Left cardiac atrium (tissue), 4 donors: ENCODE measurements at regions not wholly inside any gene's neighbourhood (a gene's known extent, or its start where the extent isn't known, plus 50 kb on each side); places are given as distances from the start of the nearest gene placed in this dataset.

Source experiments
- ATAC-seq, 2 donors: fragments of 200-7000 bp; cut with Tn5 transposase; one replicate each; pipeline ENCODE4 v1.9.1; 2020; ENCODE audit warnings: mild to moderate bottlenecking in 2 of 2, moderate library complexity in 2 of 2
- DNase-seq: peaks from one replicate; pipeline ENCODE4 v3.0.0-alpha.2; 2020
- intact Hi-C, 2 donors: fragments of 100-400 bp; cut with DNase I; formaldehyde crosslinking; loops; one replicate each; pipeline versions ENCODE4 v1.14.1 to v1.15.1; 2022 to 2023
- donor health status: DM: no; HTN: yes; CAD: no.
- donor health status: DM: no; HTN: yes; CAD: no; lungs with severe emphysema.
- donor health status: DM: yes; HTN: yes; CAD: no.
- donor health status: Dilated cardiomyopathy.

- intact Hi-C loops: no loop called here
- no peak for ATAC-seq
- DNase-seq: no peak
Observed at GRCh38 chr12:85559536-85559935, 276.7 kb downstream of the RASSF9 start.

DNA sequence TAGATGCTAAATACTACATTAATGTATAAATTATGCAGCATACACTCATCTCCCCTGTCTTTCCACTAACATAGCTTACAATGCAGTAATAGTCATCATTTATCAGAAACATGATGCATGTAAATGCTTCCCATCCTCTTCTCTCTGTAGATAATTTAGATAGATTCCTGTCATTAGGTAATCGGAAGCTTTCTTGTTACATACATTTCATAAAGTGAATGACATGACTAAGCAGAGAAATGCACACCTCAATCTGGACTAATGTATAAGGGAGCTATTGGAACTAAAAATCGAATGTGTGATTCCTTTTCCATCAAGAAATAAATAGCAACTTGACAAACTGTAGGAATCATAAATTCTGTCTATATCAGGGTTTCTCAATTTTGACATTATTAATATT, 273.4 kb downstream of the RASSF9 start:
- DNase-seq: no peak

DNA sequence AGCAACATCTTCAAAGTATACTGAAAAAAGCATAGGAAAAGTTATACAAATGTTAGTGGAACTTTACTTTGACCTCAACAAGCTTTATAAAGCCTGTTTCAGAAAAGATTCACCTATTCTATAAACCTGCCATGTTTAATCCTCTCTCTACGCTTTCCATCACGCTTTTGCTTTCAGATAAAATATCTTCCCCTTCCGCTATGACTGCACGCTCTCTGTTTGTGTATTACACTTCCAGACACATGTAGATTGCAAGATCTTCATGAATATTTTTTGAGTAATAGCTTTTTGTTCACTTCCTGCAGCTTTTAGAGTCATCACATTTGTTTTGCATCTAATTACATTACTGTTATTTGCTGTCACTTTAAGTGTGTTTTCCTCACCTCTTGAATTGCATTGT, 271.4 kb downstream of the RASSF9 start:
- intact Hi-C loops: no loop called here
- ATAC-seq (no peak), DNase-seq (no peak)

More for the DNA sequence above, 273.4 kb downstream of the RASSF9 start:
- intact Hi-C loops: no loop called here
- ATAC-seq: no peak

DNA sequence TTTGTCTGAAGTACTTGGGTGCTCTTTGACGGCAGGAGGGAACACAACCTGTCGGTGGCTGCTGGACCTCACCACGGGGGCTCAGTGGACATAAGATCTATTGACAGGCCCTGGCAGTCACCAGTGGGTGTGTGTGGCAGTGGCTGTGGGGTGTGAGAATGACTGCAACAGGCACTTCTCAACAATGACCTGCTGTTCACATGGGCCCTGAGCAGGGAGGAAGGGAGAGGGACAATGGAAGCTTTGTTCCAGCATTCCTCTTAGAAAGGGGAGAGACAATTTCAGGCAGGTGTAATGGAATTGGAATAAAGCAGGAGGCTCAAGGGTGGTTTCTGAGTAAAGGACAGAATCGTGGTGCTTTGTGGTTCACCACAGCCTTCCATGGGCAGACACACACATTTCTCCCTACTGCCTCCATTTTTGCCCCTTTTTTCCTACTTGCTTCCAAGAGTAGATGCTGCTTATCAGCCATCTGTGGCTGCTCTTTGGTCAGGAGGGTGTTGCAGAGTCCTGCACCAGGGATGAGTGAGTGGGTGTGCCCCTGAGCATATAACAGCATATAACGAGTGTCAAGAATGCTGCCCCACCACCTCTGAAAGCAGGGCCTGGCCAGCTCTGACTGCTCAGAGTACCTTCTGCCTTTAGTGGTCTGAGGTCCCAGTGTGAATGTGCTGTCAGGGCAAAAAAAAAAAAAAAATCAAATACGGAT, 267.7 kb downstream of the RASSF9 start:
- DNase-seq: no peak
- intact Hi-C loops: no loop called here
- ATAC-seq: no peak

GRCh38 chr12:85569261-85569660, 266.9 kb downstream of the RASSF9 start:
- intact Hi-C loops: no loop called here
- ATAC-seq (no peak), DNase-seq (no peak)

GRCh38 chr12:85572956-85573355, 263.3 kb downstream of the RASSF9 start:
- DNase-seq (no peak), ATAC-seq (no peak)
- intact Hi-C loops: loop anchor here in 1 of 2 donors (10.0 kb wide), 1 partner anchor 292 kb away; no protein-coding TSS in a partner anchor

- ATAC-seq: no peak
- intact Hi-C loops: loop anchor here in 1 of 2 donors (10.0 kb wide), 1 partner anchor 291 kb away; no protein-coding TSS in a partner anchor
- no peak for DNase-seq
Observed at GRCh38 chr12:85573635-85574214, 262.5 kb downstream of the RASSF9 start.

DNA sequence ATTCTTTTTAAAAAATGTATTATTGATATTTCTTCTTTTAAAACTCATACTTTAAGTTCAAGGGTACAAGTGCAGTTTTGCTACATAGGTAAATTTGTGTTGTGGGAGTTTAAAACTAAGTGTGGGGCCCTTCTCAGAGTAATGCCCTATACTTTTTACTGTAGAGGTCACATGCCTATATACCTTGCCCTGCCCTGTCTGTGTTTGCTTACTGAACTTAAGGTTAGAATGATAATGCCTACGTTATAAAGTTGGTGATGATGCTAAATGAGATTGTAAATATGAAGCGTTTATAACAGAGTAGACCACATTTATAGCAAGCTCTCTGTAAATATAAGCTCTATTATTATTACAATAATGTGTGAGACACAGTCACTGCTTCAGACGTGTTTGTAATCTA, 261.9 kb downstream of the RASSF9 start:
- DNase-seq: no peak
- no peak for ATAC-seq
- intact Hi-C loops: loop anchor here in 1 of 2 donors (10.0 kb wide), 1 partner anchor 291 kb away; no protein-coding TSS in a partner anchor

DNA sequence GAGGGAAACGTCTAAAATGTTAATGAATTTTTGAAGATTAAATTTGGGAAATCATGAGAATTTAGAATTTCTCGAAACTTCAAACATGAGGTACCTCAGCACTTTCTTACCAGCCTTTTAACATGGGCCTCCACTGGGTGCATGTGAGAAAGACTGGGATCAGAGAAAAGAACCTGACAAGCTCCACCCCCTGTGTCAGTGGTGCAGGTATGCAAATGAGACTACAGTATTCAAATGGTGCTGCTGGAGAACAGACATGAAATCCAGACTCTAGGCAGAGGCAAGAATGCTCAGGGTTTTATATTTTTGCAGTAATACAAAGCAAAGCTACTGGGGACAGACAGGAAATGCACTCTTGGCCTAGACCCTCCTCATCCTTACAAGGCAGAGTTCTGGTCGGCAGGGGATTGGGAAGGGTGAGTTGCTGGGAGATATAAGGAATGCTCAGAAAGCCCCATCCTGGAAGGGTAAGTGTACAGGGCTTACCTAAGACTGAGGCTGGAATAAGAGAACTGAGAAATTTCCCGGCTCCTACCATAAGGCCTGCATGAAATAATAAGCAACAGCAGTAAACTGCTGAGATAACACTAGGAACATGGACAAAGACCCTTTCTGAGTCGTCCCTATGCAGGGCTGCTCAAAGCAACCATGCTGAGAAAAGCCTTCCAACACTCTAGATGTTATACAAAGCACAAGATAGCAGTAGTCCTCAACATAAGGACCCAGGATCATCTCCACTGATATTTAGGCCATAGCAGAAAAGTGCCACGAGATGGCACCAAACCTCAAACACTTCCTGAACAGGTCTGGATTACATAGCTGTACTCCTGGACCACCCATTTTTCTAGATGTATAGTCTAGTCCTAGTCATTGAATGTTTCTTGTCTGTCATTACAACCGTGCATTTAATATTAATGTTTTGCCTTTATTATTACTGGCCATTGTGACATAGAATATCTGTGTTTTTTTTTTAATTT, 260.8 kb downstream of the RASSF9 start:
- ATAC-seq: peak; percentile 71 to 77
- DNase-seq: peak; percentile 39
- intact Hi-C loops: loop anchor here (5.0 to 10.0 kb wide), 2 partner anchors 289 to 292 kb away; no protein-coding TSS in a partner anchor

DNA sequence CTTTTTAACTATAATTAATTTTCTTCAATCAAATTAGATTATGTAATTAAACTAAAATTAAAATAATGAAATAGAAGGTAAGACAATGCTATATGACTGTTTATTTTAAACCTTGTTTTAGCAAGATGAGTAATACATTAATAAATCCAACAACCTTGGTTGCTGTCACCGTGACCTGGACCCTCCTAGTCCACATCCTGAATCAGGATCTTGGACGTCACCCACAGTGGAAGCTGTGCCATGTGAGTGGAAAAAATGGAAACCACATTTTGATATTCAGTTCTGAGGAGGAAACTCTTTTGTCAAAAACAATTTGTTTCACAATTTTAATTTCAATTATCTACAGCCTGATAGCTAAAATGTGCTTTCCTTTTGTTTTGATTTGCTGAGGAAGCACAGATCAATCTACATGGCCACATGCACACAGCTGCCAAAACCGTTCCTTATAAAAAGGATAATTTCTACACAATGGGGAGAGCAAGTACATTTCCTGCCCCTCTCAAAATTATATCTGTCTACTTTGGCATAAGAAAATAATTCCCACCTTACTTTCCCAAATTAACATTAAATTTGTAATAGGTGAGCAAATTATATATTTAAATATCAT, 255.5 kb downstream of the RASSF9 start:
- intact Hi-C loops: no loop called here
- DNase-seq: peak; percentile 19
- peak in 1 of 2 donors; percentile 25 for ATAC-seq

DNA sequence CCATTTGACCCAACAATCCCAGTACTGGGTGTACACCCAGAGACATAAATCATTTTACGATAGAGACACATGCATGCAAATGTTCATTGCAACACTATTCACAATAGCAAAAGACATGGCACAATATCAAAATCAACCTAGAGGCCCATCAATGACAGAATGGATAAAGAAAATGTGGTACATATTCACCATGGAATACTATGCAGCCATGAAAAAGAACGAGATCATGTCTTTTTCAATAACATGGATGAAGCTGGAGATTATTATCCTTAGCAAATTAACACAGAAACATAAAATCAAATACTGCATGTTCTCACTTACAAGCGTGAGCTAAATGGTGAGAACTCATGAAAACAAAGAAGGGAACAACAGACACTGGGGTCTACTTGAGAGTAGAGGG, 249.1 kb downstream of the RASSF9 start:
- intact Hi-C loops: no loop called here
- DNase-seq (no peak), ATAC-seq (no peak)

- intact Hi-C loops: no loop called here
- DNase-seq (no peak), ATAC-seq (no peak)
Observed at GRCh38 chr12:85588221-85588620, 248.0 kb downstream of the RASSF9 start.

- DNase-seq (no peak), ATAC-seq (no peak)
- intact Hi-C loops: no loop called here
Observed at GRCh38 chr12:85600841-85601240, 235.4 kb downstream of the RASSF9 start.

DNA sequence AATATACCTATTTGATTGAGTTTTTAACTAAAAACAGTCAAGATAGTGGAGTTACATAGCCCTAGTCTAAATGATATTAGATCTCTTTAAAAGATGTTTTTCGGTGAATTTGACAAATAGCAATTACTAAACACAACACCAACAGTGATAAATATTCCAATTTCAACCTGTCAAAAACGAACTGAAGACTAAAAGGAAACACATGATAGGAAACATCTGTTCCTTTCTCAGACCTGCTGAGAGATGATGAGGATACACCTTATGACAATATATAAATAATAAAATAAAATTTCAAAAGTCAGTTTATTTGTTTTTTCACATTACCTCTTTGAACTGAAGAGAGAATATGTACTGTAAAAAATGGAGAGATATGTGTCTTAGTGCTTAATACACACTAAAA, 232.7 kb downstream of the RASSF9 start:
- intact Hi-C loops: no loop called here
- no peak for DNase-seq

GRCh38 chr12:85606455-85606854, 229.8 kb downstream of the RASSF9 start:
- ATAC-seq (no peak), DNase-seq (no peak)
- intact Hi-C loops: no loop called here

More for the DNA sequence above, 232.7 kb downstream of the RASSF9 start:
- no peak for ATAC-seq

GRCh38 chr12:85609778-85610177, 226.4 kb downstream of the RASSF9 start:
- intact Hi-C loops: no loop called here
- ATAC-seq (no peak), DNase-seq (no peak)

- intact Hi-C loops: no loop called here
- no peak for ATAC-seq
- DNase-seq: no peak
Observed at GRCh38 chr12:85610194-85610593, 226.0 kb downstream of the RASSF9 start.

- intact Hi-C loops: no loop called here
- no peak for DNase-seq
- no peak for ATAC-seq
Observed at GRCh38 chr12:85616201-85616600, 220.0 kb downstream of the RASSF9 start.
